ENCODE measurements at regions not wholly inside any gene's neighbourhood (a gene's known extent, or its start where the extent isn't known, plus 50 kb on each side); places are given as distances from the start of the nearest gene placed in this dataset.
"Not testable (repeated sequence)": the region's sequence is repeated elsewhere in the genome, so short reads cannot be mapped to it uniquely, and the experiment has no call there.

- DNase-seq (ENCODE audit: low read depth), result no peak
These were observed 211.4 kb upstream of the ERCC4 start for GRCh38 chr16:13708347-13709120.

- no peak for DNase-seq (ENCODE audit: low read depth)
These were observed 201.2 kb upstream of the ERCC4 start for GRCh38 chr16:13718748-13719147.

GRCh38 chr16:13727943-13728342 lies 192.0 kb upstream of the ERCC4 start:
- DNase-seq (ENCODE audit: low read depth), result no peak

GRCh38 chr16:13733561-13733960 lies 186.4 kb upstream of the ERCC4 start:
- DNase-seq (ENCODE audit: low read depth), result peak; percentile 58

- DNase-seq (ENCODE audit: low read depth), result not testable (repeated sequence)
These were observed 180.2 kb upstream of the ERCC4 start for GRCh38 chr16:13739621-13740373.

- DNase-seq (ENCODE audit: low read depth), result no peak
These were observed 177.0 kb upstream of the ERCC4 start for GRCh38 chr16:13742928-13743327.

- DNase-seq (ENCODE audit: low read depth), result no peak
These were observed 176.4 kb upstream of the ERCC4 start for GRCh38 chr16:13743571-13743970.

- DNase-seq (ENCODE audit: low read depth), result peak; percentile 70
These were observed 163.4 kb upstream of the ERCC4 start for GRCh38 chr16:13756411-13757140.

GRCh38 chr16:13766334-13766733 lies 153.6 kb upstream of the ERCC4 start:
- DNase-seq (ENCODE audit: low read depth), result no peak

GRCh38 chr16:13767215-13767614 lies 152.7 kb upstream of the ERCC4 start:
- peak; percentile 47 for DNase-seq (ENCODE audit: low read depth)

- no peak for DNase-seq (ENCODE audit: low read depth)
These were observed 151.5 kb upstream of the ERCC4 start for GRCh38 chr16:13768471-13768870.

GRCh38 chr16:13770436-13770835 lies 149.5 kb upstream of the ERCC4 start:
- no peak for DNase-seq (ENCODE audit: low read depth)

- no peak for DNase-seq (ENCODE audit: low read depth)
These were observed 147.2 kb upstream of the ERCC4 start for GRCh38 chr16:13772782-13773181.

- DNase-seq (ENCODE audit: low read depth), result no peak
These were observed 140.3 kb upstream of the ERCC4 start for GRCh38 chr16:13779676-13780075.

GRCh38 chr16:13780406-13781168 lies 139.4 kb upstream of the ERCC4 start:
- DNase-seq (ENCODE audit: low read depth), result peak; percentile 84

- no peak for DNase-seq (ENCODE audit: low read depth)
These were observed 138.8 kb upstream of the ERCC4 start for GRCh38 chr16:13781169-13781564.

- DNase-seq (ENCODE audit: low read depth), result peak; percentile 89
These were observed 138.2 kb upstream of the ERCC4 start for GRCh38 chr16:13781575-13782338.

- no peak for DNase-seq (ENCODE audit: low read depth)
These were observed 128.9 kb upstream of the ERCC4 start for GRCh38 chr16:13791095-13791494.

- DNase-seq (ENCODE audit: low read depth), result peak; percentile 8
These were observed 126.0 kb upstream of the ERCC4 start for GRCh38 chr16:13793841-13794409.

GRCh38 chr16:13795131-13795530 lies 124.8 kb upstream of the ERCC4 start:
- DNase-seq (ENCODE audit: low read depth), result peak; percentile 64
